KBM-7 (cell line): ENCODE measurements at regions not wholly inside any gene's neighbourhood (a gene's known extent, or its start where the extent isn't known, plus 50 kb on each side); places are given as distances from the start of the nearest gene placed in this dataset.

Source experiments
- DNase-seq: peaks from one replicate; pipeline ENCODE4 v3.0.0-alpha.2; 2015
- in situ Hi-C: fragments of 300-500 bp; cut with MboI; formaldehyde crosslinking; loops from 2 replicates; pipeline ENCODE4 v1.14.3; 2020; ENCODE audit warnings: low sequenced_read_pairs, low pct_unique_long_range_greater_than_20kb, mixed read lengths

- in situ Hi-C loops, result no loop called here
- DNase-seq, result peak; percentile 9
Observed at GRCh38 chr4:175560604-175561003, 251.5 kb downstream of the GPM6A start.

DNA sequence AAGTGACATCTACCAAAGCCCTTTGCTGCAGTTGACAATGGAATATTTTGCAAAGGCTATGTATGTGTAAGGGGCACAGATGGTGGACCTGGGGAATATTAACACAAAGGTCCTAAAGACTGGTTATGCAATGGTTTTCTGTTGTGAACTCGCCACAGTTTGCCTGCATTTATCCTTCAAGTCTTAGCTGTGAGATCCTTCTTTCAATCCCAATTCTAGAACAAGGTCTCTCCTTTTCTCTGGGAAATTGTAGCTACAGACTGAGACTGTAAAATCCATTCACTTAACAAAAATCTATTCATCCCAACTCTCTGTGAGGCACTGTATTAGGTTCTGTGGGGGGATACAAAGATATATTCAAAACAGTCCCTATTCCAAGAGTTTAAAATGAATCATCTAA is 250.4 kb downstream of the GPM6A start:
- in situ Hi-C loops, result no loop called here
- no peak for DNase-seq

DNA sequence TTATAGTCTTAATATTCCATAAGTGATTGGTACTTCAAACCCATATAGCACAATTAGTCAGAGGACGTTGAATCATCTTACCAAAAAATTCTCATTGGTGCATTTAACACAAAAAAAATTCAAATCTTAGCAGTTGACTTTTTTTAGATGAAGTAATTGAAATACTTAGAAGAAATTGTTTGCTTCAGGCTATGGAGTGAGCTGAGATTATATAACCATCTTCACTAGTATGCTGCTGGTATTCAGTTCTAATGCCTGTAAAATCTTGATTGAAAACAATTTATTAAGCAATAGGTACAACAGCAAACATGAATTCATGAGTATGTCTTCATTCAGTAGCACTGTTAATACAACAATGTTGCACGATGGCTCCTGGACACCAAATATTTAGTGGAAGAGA is 250.0 kb downstream of the GPM6A start:
- no peak for DNase-seq
- in situ Hi-C loops, result no loop called here

- in situ Hi-C loops, result no loop called here
Observed at GRCh38 chr4:175562542-175562941, 249.5 kb downstream of the GPM6A start.

More at GRCh38 chr4:175562542-175562941, 249.5 kb downstream of the GPM6A start:
- DNase-seq, result no peak
